Tibial artery (tissue), 4 donors: ENCODE measurements at regions not wholly inside any gene's neighbourhood (a gene's known extent, or its start where the extent isn't known, plus 50 kb on each side); places are given as distances from the start of the nearest gene placed in this dataset.

Source experiments
- DNase-seq, 2 donors: peaks; one replicate each; pipeline ENCODE4 v3.0.0-alpha.2; 2019
- H3K27ac ChIP-seq, 2 donors: fragments of 200-600 bp; sonication (generic) in 1 of 2; 1 replicate in 1 of 2; 2 replicates in 1 of 2; pipeline ENCODE4 v1.5.1; 2018 to 2019; ENCODE audit warnings: mild to moderate bottlenecking in 1 of 2
- H3K27me3 ChIP-seq, 2 donors: fragments of 200-600 bp; sonication (generic) in 1 of 2; one replicate each; pipeline versions ENCODE4 v1.5.1 to v1.6.0; 2016 to 2019
- H3K36me3 ChIP-seq, 3 donors: fragments of 200-600 bp; sonication (generic) in 2 of 3; one replicate each; pipeline ENCODE4 v1.5.1; 2016 to 2019; ENCODE audit warnings: mild to moderate bottlenecking in 2 of 3
- H3K4me1 ChIP-seq, 4 donors: fragments of 200-600 bp; sonication (generic) in 2 of 4; 1 replicate in 3 of 4; 2 replicates in 1 of 4; pipeline ENCODE4 v1.5.1; 2016 to 2019
- H3K4me3 ChIP-seq, 2 donors: fragments of 200-600 bp; sonication (generic) in 1 of 2; 1 replicate in 1 of 2; 2 replicates in 1 of 2; pipeline ENCODE4 v1.5.1; 2018 to 2019; ENCODE audit warnings: mild to moderate bottlenecking in 2 of 2
- H3K9me3 ChIP-seq, 3 donors: fragments of 200-600 bp; sonication (generic) in 1 of 3; one replicate each; pipeline ENCODE4 v1.5.1; 2016 to 2019
- CTCF ChIP-seq, 2 experiments: fragments of 200-600 bp in 1 of 2; fragments of 450-650 bp in 1 of 2; IDR thresholded peaks; one replicate each; pipeline ENCODE4 v1.5.1; 2017 to 2019; ENCODE audit warnings: antibody characterized with exemption in 2 of 2, mild to moderate bottlenecking in 1 of 2, moderate library complexity in 1 of 2
- intact Hi-C: fragments of 100-400 bp; cut with DNase I; formaldehyde crosslinking; loops from one replicate; pipeline ENCODE4 v1.15.0; 2023; ENCODE audit warnings: low total_unique reads

GRCh38 chr6:50442531-50443040 lies 270.7 kb upstream of the TFAP2D start:
- Histone ChIP-seq H3K4me3 (no peak overlapping the region), H3K27ac (no peak overlapping the region), H3K36me3 (no peaks in the 10 kb centered on the region), H3K4me1 (no peaks in the 10 kb centered on the region), H3K9me3 (no peaks in the 10 kb centered on the region), H3K27me3 (no peaks in the 10 kb centered on the region)
- DNase-seq, result no peak
- intact Hi-C loops, result no loop called here
- no peak for TF ChIP-seq CTCF (IDR thresholded peaks at IDR 0.05)

- intact Hi-C loops, result no loop called here
- DNase-seq, result no peak
- no peaks in the 10 kb centered on the region for H3K9me3 ChIP-seq
- H3K4me1 ChIP-seq, result no peaks in the 10 kb centered on the region
- no peaks in the 10 kb centered on the region for H3K36me3 ChIP-seq
- no peaks in the 10 kb centered on the region for H3K27me3 ChIP-seq
- no peak overlapping the region for H3K4me3 ChIP-seq
- H3K27ac ChIP-seq, result no peak overlapping the region
- no peak for TF ChIP-seq CTCF (IDR thresholded peaks at IDR 0.05)
Measured at GRCh38 chr6:50443144-50443543, 270.2 kb upstream of the TFAP2D start.

- intact Hi-C loops, result no loop called here
- H3K9me3 ChIP-seq, result no peaks in the 10 kb centered on the region
- H3K4me3 ChIP-seq, result no peak overlapping the region
- no peaks in the 10 kb centered on the region for H3K36me3 ChIP-seq
- no peak for DNase-seq
- no peaks in the 10 kb centered on the region for H3K4me1 ChIP-seq
- no peak for TF ChIP-seq CTCF (IDR thresholded peaks at IDR 0.05)
- no peak overlapping the region for H3K27ac ChIP-seq
- H3K27me3 ChIP-seq, result no peaks in the 10 kb centered on the region
Measured at GRCh38 chr6:50449128-50449527, 264.2 kb upstream of the TFAP2D start.

- H3K36me3 ChIP-seq, result no peaks in the 10 kb centered on the region
- DNase-seq, result no peak
- no peaks in the 10 kb centered on the region for H3K27me3 ChIP-seq
Measured at GRCh38 chr6:50451826-50452400, 261.4 kb upstream of the TFAP2D start.

GRCh38 chr6:50455029-50455428 lies 258.3 kb upstream of the TFAP2D start:
- Histone ChIP-seq H3K4me3 (no peak overlapping the region), H3K36me3 (no peaks in the 10 kb centered on the region), H3K4me1 (no peaks in the 10 kb centered on the region), H3K27ac (no peak overlapping the region), H3K9me3 (no peaks in the 10 kb centered on the region), H3K27me3 (no peaks in the 10 kb centered on the region)
- DNase-seq, result no peak
- intact Hi-C loops, result no loop called here
- no peak for TF ChIP-seq CTCF (IDR thresholded peaks at IDR 0.05)

More at GRCh38 chr6:50451826-50452400, 261.4 kb upstream of the TFAP2D start:
- Histone ChIP-seq H3K4me1 (no peaks in the 10 kb centered on the region), H3K27ac (no peak overlapping the region), H3K4me3 (no peak overlapping the region), H3K9me3 (no peaks in the 10 kb centered on the region)
- TF ChIP-seq CTCF (IDR thresholded peaks at IDR 0.05), result no peak
- intact Hi-C loops, result no loop called here

- Histone ChIP-seq H3K27me3 (no peaks in the 10 kb centered on the region), H3K27ac (no peak overlapping the region), H3K36me3 (no peaks in the 10 kb centered on the region), H3K9me3 (no peaks in the 10 kb centered on the region), H3K4me1 (no peaks in the 10 kb centered on the region), H3K4me3 (no peak overlapping the region)
- no peak for TF ChIP-seq CTCF (IDR thresholded peaks at IDR 0.05)
- DNase-seq, result no peak
- intact Hi-C loops, result no loop called here
Measured at GRCh38 chr6:50457351-50457750, 256.0 kb upstream of the TFAP2D start.
